SK-N-MC (cell line): ENCODE measurements at regions not wholly inside any gene's neighbourhood (a gene's known extent, or its start where the extent isn't known, plus 50 kb on each side); places are given as distances from the start of the nearest gene placed in this dataset.

Experiments used
- EZH2 ChIP-seq: fragments of 200-600 bp; sonication (generic); IDR thresholded peaks from one replicate; pipeline ENCODE4 v1.6.1; 2017; ENCODE audit warnings: antibody characterized with exemption
- FOXP2 ChIP-seq: optimal IDR thresholded peaks from 2 replicates; pipeline ENCODE3; 2011; ENCODE audit warnings: mild to moderate bottlenecking, moderate library complexity; ENCODE audit not compliant: insufficient read depth; ENCODE audit errors: extremely low read length, control extremely low read depth
- POLR2AphosphoS5 ChIP-seq: IDR thresholded peaks from 2 replicates; pipeline ENCODE4 v1.6.1; 2012; ENCODE audit warnings: mild to moderate bottlenecking, low read depth, low read length, borderline replicate concordance

DNA sequence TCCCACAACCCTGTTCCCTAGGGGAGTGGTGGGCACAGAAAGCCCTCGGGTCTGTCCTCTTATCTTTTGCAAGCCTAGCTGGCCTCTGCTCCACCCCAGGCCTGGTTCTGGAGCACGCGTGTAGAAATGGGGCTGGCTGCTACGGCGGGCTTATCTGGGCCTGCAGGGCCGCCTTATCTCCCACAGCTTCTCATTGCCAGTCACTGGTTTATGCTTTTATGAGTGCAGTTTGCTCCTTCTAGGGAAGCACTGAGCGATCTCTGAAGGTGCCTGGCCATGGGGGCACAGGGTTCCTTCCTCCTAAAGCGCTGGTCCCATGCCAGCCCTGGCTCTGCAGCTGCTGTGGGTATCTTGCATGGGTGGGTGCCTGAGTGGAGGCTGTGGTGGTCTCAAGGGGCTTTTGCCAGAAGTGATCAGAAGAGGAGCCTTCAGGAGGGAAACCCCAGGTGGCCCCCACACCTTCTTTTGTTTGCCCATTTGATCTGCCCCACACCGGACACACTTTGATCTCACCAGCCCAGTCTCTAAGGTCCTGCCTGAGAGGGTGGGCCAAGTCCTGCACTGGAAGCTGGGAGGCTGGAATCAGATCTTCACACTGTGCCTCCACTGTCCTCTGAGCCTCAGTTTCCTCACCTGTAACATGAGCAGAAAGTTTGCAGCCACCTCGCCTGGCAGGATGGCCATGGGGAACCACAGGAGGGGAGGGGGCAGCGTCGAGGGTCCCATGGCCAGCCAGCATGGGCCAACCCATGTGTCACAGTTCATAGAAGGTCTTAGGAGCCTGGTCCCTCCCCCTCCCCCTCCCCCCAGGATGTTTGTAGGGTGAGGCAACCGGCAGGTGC, 86.6 kb upstream of the FGF3 start:
- no peak for TF ChIP-seq POLR2AphosphoS5
- TF ChIP-seq EZH2, result no peak
- no peak for TF ChIP-seq FOXP2
